ENCODE measurements at regions not wholly inside any gene's neighbourhood (a gene's known extent, or its start where the extent isn't known, plus 50 kb on each side); places are given as distances from the start of the nearest gene placed in this dataset.

DNA sequence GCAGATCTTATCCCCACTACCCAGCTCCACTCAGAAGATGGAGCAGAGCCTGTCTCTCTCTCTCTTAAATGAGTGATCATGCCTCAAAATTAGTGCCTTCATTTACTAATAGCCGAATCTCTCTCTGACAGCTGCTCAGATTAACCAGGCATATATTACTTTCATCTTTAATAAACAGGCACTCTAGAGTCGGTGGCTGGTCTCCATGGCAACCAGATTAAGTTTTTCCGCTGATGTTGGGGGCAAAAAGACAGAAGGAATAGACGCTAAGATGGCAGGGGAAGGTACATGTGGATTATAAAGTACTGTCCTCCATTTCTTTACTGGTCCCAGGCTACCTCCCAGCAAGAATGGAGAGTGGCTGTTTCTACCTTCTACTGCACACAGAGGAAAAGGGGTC lies 121.6 kb downstream of the QRSL1 start:
- no peak for DNase-seq (ENCODE audit: low spot score)
- no peaks in the 10 kb centered on the region for H3K4me1 ChIP-seq (replicated peaks)
- no peak overlapping the region for H3K4me3 ChIP-seq
- no peak for TF ChIP-seq POLR2AphosphoS5 (IDR thresholded peaks at IDR 0.05)
- TF ChIP-seq, protein P1, sequence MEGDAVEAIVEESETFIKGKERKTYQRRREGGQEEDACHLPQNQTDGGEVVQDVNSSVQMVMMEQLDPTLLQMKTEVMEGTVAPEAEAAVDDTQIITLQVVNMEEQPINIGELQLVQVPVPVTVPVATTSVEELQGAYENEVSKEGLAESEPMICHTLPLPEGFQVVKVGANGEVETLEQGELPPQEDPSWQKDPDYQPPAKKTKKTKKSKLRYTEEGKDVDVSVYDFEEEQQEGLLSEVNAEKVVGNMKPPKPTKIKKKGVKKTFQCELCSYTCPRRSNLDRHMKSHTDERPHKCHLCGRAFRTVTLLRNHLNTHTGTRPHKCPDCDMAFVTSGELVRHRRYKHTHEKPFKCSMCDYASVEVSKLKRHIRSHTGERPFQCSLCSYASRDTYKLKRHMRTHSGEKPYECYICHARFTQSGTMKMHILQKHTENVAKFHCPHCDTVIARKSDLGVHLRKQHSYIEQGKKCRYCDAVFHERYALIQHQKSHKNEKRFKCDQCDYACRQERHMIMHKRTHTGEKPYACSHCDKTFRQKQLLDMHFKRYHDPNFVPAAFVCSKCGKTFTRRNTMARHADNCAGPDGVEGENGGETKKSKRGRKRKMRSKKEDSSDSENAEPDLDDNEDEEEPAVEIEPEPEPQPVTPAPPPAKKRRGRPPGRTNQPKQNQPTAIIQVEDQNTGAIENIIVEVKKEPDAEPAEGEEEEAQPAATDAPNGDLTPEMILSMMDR (IDR thresholded peaks at IDR 0.05) = no peak
- TF ChIP-seq POLR2A (IDR thresholded peaks at IDR 0.05) = no peak
- no peaks in the 10 kb centered on the region for H3K27me3 ChIP-seq (replicated peaks; ENCODE audit: insufficient read depth)
- WGBS = 69% methylated on average over 4 of the region's 4 CpGs
- no peak overlapping the region for H3K27ac ChIP-seq
- no peaks in the 10 kb centered on the region for H3K36me3 ChIP-seq
- H3K9me3 ChIP-seq = no peaks in the 10 kb centered on the region
- intact Hi-C loops (cut with DNase I) = no loop called here

DNA sequence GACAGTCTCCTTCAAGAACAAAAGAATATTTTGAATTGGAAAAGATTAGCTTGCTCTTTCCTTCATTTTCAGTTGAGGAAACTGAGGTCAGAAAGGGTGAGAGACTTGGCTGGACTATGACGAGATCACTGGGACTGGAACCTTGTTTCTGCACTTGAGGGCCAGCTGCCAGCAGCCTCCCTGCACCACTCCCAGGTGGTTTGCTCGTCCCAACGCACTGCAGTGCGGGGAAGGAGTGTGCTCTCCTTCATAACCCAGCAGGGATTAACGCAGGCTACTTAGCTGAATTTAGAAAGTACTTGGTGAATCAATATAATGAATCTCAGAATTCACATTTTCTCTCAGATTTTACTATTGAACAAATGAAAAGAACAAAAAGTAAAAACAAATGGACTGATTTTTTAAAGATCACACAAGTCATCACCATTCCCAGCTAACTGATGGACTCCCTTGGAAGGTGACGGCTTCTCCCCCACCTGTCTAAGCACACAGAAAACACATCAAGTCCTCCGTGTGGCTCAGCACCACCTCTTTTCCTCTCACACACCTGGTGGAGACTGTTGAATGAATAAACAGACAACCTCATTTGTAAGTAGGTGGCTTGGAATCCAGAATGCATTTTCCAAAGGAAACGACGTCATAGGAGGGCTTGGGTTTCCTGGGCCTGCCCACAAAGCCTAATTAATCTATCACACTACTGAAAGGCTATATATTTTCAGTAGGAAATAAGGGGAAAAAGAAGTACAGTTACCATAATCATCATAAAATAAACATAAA lies 121.0 kb downstream of the QRSL1 start:
- Histone ChIP-seq H3K4me1 (replicated peaks) (no peaks in the 10 kb centered on the region), H3K4me3 (no peak overlapping the region), H3K36me3 (no peaks in the 10 kb centered on the region), H3K27me3 (replicated peaks; ENCODE audit: insufficient read depth) (no peaks in the 10 kb centered on the region), H3K27ac (no peak overlapping the region), H3K9me3 (no peaks in the 10 kb centered on the region)
- no peak for DNase-seq (ENCODE audit: low spot score)
- intact Hi-C loops (cut with DNase I) = no loop called here
- TF ChIP-seq POLR2AphosphoS5 (IDR thresholded peaks at IDR 0.05) (no peak), POLR2A (IDR thresholded peaks at IDR 0.05) (no peak)
- TF ChIP-seq, protein P1 (IDR thresholded peaks at IDR 0.05) = no peak
- WGBS = 63% methylated on average over 9 of the region's 9 CpGs

DNA sequence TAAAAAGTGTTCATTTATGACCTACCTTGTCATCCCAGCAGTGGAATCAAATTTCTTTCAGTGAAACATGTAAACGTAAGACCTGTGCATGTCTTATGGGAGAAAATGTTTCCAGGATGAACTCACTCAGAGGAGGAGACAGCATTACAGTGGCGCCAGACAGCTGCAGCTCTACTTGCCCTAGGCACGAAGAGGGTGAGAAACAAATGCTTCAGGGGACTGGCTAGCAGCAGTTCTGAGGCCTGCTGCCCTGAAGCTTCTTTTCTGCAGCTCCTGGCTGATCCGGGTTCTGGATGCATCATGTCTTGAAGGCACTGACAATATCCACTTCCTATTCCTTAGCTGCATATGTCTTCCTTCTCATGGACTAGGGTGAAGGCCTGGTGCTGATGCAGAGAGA lies 120.2 kb downstream of the QRSL1 start:
- DNase-seq (ENCODE audit: low spot score) = no peak
- Histone ChIP-seq H3K9me3 (no peaks in the 10 kb centered on the region), H3K4me1 (replicated peaks) (no peaks in the 10 kb centered on the region), H3K27ac (no peak overlapping the region), H3K36me3 (no peaks in the 10 kb centered on the region), H3K4me3 (no peak overlapping the region), H3K27me3 (replicated peaks; ENCODE audit: insufficient read depth) (no peaks in the 10 kb centered on the region)
- whole genome bisulfite sequencing = 60% methylated on average over 4 of the region's 4 CpGs
- TF ChIP-seq, protein P1 (IDR thresholded peaks at IDR 0.05) = no peak
- no peak for TF ChIP-seq POLR2A (IDR thresholded peaks at IDR 0.05)
- TF ChIP-seq POLR2AphosphoS5 (IDR thresholded peaks at IDR 0.05) = no peak
- intact Hi-C loops (cut with DNase I) = no loop called here

DNA sequence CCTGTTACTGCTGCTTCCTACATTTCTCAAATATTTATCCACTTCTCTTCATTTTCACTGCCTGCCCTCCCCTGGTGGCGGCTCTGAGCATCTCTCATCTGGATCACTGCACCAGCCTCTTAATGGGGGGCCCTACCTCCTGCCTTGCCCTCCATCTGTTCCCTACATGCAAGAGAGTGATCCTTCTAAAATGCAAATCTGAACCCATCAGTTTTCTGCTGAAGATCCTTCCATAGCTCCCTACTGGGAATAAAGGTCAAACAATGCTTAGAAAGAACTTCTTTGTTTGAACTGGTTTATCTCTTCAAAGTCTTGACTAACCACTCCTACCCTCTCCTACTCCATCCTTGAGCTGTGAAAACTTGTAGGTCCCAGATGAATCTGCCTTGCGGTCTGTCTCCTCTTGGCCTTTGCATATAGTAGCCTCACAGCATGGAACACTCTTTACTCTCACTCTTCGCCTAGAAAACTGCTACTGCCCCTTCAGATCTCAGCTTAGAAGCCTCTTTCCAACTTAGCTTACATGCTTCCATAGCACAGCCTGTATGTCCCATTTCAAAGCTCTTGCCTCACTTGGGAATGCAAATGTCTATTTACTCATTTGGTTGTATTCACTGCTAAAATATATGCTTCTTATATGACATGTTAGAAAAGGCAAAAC lies 119.3 kb downstream of the QRSL1 start:
- H3K9me3 ChIP-seq = no peaks in the 10 kb centered on the region
- H3K27me3 ChIP-seq (replicated peaks; ENCODE audit: insufficient read depth) = no peaks in the 10 kb centered on the region
- no peak overlapping the region for H3K27ac ChIP-seq
- WGBS = 78% methylated on average over 3 of the region's 3 CpGs
- intact Hi-C loops (cut with DNase I) = no loop called here
- no peak overlapping the region for H3K4me3 ChIP-seq
- H3K36me3 ChIP-seq = no peaks in the 10 kb centered on the region
- no peaks in the 10 kb centered on the region for H3K4me1 ChIP-seq (replicated peaks)
- DNase-seq (ENCODE audit: low spot score) = no peak
- TF ChIP-seq POLR2A (IDR thresholded peaks at IDR 0.05) = no peak
- TF ChIP-seq POLR2AphosphoS5 (IDR thresholded peaks at IDR 0.05) = no peak
- TF ChIP-seq, protein P1 (IDR thresholded peaks at IDR 0.05) = no peak

DNA sequence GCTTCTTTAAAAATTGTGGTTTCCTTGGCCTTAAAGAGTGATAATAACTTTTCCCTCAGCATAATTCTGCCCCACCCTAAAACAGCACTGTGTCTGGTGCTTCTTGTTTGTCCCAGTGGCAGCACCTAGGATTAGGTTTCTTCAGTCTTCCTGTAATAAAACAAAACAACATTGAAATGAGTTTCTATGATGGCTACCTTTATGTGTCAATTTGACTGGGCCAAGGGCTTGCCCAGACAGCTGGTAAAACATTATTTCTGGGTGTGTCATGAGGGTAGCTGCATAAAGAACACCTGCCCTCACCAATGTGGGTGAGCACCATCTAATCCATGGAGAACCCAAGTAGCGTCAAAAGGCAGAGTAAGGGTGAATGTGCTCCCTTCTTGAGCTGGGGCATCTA lies 117.8 kb downstream of the QRSL1 start:
- Histone ChIP-seq H3K4me3 (no peak overlapping the region), H3K36me3 (no peaks in the 10 kb centered on the region), H3K4me1 (replicated peaks) (no peaks in the 10 kb centered on the region), H3K9me3 (no peaks in the 10 kb centered on the region), H3K27me3 (replicated peaks; ENCODE audit: insufficient read depth) (no peaks in the 10 kb centered on the region), H3K27ac (no peak overlapping the region)
- no peak for DNase-seq (ENCODE audit: low spot score)
- 97% methylated on average over 1 of the region's 1 CpG for WGBS
- intact Hi-C loops (cut with DNase I) = no loop called here
- no peak for TF ChIP-seq POLR2A (IDR thresholded peaks at IDR 0.05)
- no peak for TF ChIP-seq POLR2AphosphoS5 (IDR thresholded peaks at IDR 0.05)

Measured in prostate gland (tissue), 2 donors.